Stimulated activated CD8-positive, alpha-beta memory T cell treated with anti-CD3 and anti-CD28 coated beads, Interleukin-2, amount 100 ng/mL, for 48 hours (primary cell): ENCODE measurements at regions not wholly inside any gene's neighbourhood (a gene's known extent, or its start where the extent isn't known, plus 50 kb on each side); places are given as distances from the start of the nearest gene placed in this dataset.
"Not testable (repeated sequence)": the region's sequence is repeated elsewhere in the genome, so short reads cannot be mapped to it uniquely, and the experiment has no call there.

Experiments
- DNase-seq, 2 donors: peaks; one replicate each; pipeline ENCODE4 v3.0.0-alpha.2; 2020; ENCODE audit warnings: low read depth in 2 of 2

DNA sequence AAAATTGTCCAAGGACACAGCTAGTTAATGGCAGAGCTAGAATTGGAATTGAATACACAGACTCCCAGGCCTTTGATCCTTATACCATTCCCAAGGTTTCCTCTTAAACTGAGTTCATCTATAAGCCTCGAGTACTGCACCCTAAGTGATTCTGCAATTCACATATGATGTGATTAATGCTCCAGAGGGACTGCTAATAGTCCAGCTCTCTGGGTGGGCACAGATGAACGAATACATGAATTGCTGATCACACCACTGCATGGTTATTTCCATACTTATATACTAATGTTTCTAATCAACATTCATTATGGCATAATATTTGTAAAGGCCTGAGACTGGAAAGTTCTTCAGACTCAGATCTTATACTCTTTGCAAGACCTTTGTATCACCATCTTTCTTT is 101.8 kb downstream of the NUFIP1 start:
- DNase-seq = no peak

DNA sequence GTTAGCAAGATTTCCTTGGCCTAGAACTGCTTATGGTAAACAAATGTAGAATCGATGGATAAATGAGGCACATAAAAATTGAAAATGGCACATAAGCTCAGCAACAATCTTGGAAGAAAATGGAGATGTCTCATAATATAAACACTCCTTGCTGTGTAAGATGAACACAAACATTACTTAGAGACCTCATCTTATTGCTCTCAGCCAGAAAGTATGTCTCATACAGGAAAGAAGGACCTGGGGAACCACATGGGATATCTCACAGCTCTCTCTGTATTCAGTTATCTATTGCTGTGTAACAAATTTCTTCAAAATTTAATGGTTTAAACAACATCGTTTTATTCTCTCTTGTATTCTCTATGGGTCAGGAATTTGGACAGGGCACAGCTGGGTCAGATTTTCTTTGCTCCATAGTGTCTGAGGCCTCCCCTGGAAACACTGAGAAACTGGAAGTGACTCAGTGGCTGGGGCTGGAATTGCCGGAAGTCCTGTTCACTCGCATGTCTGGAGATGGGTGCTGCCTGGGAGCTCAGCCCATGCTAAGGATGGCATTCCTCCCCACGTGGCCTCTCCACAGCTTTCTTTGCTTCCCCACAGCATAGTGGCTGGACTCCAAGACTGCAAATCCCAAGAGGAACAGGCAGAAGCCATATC is 105.1 kb downstream of the NUFIP1 start:
- DNase-seq = no peak

DNA sequence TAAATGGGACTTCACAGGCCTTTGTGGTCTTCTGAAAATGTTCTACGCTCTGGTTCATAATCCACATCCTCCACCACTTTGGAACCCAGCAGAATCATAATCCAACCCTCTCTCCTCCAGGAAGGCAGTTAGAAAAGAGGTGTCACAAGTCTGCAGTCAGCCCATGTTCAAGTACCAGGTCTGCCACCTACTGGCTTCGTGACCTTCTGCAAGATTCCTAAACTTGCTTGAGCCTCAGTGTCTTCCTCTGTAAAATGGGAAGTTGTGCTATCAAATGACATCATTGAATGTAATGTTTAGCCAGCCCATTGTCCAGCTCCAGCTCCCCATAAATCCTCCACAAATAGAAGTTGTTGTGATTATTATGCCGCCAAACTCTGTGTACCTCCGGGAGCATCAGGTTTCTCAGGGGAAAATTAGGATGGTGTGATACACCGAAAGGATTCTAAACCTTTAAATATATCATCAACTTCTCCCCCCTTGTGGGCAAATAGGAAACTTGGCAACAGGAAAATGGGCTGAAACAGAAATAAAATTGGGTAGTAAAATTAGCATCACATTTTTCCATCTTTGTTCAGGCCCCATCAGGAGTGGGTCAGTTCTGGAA is 109.7 kb downstream of the NUFIP1 start:
- DNase-seq = no peak

DNA sequence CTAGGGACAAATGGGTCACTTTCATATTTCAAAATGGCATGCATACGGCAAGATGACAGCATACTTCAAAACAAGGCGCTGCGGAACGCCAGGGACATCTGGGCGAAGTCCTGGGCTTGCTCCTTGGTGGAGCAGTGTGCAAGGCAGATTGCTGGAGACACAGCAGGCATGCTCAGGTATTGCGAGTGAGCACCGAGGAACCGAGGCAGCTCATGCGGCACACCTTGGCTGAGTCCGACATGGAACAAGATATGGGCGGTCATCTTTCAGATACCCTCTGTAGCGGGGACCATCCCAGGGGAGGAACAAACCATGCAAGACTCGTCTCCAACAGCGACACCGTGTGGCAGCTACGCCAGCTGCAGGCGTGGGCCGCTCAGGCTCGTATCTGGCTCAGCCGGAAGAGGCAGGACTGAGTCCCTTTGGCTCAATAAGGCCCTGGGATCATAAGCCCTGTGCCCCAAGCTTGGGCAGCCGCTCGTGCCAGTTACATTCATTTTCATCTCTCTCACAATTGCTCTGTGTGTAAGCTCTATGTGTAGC is 112.4 kb downstream of the NUFIP1 start:
- no peak for DNase-seq

DNA sequence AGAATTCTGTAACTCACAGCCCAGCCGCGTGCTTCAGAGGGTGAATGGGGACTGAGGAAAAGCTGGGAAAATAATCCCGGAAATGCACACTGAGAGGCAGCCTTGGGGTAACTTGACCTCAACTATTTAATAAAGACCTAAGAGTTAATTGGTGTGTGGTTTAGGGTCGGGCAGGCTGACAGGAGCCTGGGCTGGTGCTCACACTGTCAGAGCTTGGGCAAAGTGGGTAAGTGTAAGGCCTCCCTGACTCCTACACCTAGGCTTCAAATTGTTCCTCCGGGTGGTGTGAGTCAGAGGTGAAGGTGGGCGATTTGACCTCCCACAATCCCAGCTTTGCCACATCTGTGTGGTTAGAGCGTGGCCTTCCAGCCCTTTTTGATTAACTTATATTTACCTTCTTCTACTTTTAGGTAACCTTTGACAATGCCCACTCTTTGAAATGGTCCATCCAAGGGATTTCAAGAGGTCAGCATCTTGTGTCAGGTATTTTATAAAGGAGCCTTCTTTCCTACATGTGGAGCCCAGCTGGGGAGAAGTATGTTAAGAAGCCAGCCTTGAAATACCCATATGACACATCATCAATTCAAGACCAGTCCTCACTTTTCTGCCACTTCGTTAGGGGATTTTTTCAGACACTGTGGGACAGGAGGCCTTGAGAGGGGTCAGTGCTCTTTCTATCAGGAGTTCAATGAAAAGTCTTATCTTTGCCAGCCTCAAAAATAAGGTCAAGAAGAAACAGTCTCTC is 114.2 kb downstream of the NUFIP1 start:
- no peak for DNase-seq

DNA sequence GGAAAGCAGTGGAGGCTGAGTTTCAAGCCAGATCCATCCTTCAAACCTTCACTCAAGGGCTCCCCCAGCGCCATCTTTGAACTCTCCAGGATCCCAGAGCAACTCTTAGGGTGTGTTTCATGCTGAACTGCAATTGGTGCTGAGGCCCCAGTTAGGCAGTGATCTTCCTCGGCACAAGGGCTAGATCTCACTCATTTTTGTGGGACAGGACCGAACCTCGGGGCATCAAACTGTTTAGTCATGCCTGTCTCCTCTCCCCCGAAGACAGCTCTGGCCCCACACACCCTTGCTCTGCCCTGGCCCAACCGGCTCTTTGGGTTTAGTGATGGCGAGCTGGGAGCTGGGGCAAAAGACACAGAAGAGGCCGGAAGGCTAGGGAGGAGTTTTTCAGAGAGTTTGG is 115.1 kb downstream of the NUFIP1 start:
- no peak for DNase-seq

DNA sequence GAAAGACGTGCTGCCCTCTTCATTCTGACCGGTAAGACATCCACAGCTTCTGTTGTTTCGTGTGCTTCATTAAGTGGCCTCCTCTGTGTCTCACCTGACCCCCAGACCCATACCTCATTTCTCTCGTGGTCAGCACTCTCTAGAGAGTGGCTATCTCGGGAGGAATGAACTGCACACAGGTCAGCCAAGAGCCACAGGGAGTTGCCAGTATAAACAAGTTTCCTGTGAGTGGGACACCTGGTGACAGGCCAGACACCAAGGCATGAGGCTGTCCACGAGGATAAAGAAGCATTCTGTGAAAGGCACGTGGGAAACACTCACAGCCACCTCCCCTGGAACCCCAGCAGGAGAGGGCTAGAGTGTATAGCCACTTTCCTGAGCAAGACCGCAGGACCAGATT is 115.8 kb downstream of the NUFIP1 start:
- no peak for DNase-seq

DNA sequence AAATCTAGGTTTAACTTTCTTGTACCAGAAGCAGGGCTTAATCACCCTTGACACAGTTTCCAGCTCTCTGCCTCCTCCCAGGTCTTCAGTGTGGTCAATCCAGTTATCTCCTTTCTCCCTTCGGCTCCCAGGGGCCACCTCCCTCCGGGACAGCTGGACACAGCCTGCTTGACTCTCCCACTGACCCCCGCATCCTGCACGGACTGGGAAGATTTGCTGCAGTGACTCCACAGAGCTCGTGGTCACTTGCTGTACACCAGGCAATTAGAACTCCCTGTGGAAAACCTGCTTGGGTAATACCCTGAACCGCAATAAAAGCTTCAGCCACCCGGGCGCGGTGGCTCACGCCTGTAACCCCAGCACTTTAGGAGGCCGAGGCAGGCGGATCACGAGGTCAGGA is 116.5 kb downstream of the NUFIP1 start:
- DNase-seq = no peak

DNA sequence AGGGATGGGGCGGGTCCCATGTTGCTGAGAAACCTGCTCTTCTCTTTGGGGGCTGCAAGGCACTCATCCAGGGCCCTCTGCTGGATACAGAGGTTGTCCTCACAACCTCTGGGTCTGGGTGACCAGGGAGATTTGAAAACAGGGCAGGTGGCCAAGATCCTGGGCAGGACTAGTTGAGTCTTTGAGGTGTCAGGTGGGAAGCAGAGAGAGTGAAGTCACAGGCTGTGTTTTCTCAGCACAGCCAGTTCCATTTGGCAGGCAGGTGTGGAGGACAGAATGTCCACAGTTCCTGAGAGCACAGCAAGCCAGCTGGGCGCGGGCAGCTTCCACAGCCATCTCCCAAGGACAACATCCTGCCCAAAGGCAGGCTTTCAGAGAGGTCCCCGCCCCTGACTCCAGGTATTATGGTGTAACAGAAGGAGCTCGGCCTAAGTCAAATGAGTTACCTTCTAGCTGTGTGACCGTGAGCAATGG is 118.8 kb downstream of the NUFIP1 start:
- no peak for DNase-seq

DNA sequence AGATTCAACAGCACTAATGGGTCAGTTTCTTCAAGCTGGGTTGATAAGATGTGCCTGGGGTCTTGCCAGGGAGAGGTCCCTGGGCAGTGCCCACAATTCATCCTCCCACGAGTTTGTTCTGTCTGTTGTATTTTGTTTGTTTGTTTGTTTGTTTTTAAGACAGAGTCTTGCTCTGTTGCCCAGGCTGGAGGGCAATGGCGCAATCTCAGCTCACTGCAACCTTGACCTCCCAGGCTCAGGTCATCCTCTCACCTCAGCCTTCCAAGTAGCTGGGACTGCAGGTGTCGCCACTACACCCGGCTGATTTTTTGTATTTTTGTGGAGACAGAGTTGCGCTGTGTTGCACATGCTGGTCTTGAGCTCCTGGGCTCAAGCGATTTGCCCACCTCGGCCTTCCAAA is 120.1 kb downstream of the NUFIP1 start:
- no peak for DNase-seq

DNA sequence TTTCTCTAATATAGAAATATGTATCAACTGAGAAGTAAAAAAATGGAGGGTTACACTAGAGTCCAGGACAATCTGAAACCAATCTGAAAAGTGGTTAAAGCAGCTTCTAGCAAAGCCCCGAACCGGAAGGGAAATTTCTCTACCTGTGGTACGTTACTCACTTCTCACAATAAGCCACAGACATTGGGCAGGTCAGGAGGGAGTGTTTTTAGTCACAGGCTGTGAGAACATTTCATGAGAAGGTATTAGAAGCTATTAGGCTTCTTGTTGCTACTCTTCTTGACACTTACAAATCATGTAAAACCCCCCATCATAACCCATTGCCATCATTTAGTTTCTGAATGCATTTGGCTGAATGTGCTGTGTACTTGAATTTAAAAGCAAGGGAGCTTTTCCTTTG is 120.9 kb downstream of the NUFIP1 start:
- DNase-seq = no peak

DNA sequence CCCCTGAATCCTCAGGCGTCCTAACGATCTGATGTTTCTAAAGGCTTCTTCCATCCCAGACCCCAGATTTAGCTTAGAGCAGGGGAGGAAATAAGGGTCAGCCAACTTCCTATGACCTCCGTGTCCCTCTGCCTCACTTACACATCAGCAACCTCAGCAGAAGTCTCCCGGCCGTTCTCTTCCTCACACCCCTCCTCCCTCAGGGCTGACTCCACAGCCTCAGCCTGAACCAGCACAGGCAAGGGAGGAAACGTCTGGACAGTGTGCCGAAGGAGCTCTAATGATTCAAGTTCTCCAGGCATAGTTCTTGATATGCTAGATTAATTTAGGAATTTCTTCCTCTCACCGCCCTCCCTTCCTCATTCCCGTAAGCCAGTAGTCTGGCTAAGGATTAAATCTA is 121.4 kb downstream of the NUFIP1 start:
- no peak for DNase-seq

DNA sequence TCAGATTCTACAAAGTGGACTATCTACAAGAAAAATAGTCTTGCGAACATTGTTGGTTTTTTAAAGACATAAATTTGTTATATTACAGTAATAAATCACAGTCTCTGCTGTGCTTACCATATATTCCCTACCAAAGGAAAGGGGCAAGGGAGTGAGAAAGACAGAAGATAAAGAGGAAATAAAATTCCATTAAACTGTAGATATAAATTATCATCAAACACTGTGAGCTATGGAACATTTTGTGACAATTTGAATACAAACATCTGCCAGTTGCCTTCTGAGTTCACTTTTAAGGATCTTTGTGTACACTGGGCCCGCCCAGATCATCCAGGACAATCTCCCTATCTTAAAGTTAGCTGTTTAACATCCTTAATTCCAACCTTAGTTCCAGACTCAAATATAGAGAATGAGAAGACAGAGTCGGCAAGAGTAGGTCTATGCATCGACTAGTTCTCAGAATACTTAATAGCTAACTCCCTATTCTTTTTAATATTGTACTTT is 122.8 kb downstream of the NUFIP1 start:
- no peak for DNase-seq

DNA sequence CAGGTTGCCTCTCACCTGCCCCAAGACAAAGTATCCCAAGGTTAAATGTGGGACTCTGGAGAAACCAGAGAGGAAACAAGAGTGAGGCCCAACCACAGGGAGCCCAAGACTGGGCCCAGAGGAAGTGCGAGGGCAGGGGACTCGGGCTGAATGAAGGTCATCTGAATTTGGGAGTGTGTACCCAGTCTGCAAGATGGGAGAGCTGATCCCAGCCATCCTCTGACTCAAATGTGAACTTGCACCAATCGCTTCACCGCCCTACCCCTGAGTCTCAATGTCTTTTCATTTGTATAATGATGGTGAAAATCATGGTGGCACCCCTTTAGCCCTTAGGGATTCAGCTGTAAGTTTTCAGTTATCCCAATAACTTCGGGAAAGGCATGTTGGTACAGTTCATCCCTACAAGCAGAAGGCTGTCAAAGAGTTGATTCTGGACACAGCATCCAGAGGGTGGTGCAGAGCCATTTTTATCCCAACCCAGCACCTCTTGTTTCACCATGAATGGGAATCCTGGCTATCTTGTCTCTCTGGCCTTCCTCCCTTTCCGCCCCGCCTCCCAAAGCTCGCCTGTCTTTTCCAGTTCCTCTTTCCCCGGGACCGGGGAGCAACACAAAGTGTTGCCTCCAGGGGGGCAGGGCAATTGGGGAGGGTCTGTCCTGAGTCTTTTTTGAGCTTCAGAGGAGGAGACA is 123.4 kb downstream of the NUFIP1 start:
- DNase-seq = no peak

DNA sequence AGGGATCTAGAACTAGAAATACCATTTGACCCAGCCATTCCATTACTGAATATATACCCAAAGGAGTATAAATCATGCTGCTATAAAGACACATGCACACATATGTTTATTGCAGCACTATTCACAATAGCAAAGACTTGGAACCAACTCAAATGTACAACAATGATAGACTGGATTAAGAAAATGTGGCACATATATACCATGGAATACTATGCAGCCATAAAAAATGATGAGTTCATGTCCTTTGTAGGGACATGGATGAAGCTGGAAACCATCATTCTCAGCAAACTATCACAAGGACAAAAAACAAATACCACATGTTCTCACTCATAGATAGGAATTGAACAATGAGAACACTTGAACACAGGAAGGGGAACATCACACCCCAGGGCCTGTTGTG is 125.6 kb downstream of the NUFIP1 start:
- not testable (repeated sequence) for DNase-seq

DNA sequence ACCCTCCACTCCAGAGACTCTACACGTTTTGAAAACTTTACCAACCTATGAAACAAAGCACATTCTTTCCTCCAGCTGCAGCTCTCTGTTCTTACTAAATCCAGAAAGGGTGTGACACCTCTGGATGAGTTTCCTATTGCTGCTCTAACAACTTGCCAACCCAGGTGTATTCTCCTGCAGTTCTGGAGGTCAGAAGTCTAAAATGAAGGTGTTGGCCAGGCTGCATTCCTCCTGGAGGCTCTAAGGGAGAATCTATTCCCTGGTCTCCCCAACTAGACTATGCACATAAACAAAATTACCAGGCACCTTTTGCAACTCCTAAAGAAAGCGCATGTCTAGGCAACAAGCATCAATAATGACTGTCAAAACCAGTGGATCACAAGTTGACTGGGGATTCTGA is 128.8 kb downstream of the NUFIP1 start:
- no peak for DNase-seq

DNA sequence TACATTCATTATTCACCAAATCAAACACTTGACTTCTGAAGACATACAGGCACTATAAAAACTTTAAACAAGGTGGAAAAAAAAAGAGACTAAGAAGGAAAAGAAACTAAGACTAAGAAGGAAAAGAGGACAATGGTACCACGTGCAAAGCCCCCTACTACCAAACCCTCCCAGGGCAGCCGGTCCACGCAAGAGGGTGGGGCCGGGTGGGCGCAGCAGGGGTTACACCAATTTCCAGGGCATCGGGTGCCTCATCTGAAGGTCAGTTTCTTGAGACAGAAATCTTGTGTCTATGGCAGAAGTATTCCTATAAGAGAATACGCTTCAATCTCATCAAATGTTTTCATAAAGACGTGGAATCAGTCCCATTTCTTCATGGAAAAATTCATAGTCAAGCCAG is 131.5 kb downstream of the NUFIP1 start:
- DNase-seq = no peak

DNA sequence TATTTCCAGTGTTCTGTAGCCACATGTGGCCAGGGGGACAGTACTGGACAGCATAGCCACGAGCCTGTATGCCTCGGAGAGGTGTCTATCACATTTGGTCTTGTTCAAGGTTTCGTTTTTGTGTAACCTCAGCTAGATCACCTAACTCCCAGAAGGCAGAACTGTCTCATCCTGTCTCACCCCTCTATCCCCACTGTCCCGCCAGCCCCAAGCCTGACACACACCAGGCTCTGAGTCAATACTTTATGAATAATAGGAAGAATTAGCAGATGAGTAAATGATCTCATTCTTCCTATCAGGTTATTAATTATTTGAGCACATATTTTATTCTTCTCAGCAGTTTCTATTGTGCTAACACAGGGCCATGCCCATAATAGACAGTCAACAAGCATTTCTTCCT is 132.2 kb downstream of the NUFIP1 start:
- DNase-seq = no peak

DNA sequence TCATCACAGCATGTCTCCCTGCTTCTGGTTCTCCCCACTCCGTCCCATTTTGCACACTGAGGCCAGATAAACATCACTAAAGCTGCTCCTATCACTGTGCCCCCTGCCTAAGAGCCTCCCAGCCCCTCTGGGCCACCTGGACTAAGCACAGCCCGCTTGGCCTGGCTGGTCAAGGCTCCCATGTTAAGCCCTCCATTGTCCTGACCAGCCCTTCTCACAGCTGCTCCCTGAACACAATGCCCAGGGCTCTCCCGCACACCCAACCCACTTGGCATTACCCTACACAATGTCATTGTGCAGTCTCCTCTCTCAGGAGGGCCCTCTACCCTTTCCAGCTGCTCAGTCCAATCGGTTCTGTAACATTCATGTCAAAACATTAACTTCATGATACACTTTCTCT is 133.4 kb downstream of the NUFIP1 start:
- no peak for DNase-seq

DNA sequence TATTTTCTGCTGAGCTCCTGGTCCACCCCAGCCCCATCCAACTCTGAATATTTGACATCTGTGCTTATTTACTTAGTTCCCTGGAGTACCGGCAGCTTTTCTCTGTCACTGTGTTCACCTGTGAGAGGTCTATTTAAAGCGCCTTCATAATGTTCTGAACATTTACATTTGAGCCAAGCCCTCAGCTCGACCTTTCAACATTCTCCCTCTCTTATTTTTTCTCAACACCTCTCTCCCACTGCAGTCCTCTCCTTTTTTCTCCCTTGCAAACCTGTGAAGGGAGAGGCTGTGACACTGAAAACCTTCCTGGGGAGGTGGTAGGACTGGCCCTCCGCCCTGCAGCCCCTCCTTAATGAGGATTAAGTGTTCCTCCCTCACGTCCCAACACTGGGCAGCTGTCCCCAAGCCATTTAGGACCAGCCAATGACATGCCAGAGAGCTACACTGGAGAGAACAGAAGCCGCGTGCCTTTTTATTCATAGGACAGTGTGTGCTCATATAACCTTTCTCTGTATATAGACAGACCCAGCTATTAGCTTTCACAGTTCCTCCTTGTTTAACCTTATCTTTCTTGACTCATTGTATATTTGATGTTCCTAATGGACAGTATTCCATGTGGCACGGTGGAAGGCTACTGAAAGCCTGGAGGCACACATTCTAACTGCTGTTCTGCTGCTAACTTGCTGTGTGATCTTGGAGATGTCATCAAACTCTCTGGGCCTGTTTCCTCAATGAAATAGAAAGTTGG is 134.8 kb downstream of the NUFIP1 start:
- DNase-seq = no peak

DNA sequence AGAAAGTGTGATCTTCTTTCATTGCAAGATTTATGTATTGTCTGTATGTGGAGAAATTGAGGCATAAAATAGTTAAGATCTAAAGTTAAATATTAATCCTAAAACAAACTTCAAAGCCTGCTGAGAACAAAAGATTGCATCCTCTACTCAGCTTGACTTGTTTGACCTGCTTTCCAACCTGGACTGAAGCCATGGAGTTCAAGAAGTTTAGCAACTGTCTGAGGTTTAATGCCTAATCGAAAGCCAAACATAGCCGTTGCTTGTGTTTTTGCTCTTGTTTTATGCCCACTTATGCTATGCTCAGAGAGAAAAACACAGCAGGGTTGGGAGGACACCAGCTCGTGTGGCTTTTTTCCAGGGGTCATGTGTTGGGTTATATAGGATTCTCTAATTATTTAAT is 135.6 kb downstream of the NUFIP1 start:
- no peak for DNase-seq
